ENCODE measurements at regions not wholly inside any gene's neighbourhood (a gene's known extent, or its start where the extent isn't known, plus 50 kb on each side); places are given as distances from the start of the nearest gene placed in this dataset.

DNA sequence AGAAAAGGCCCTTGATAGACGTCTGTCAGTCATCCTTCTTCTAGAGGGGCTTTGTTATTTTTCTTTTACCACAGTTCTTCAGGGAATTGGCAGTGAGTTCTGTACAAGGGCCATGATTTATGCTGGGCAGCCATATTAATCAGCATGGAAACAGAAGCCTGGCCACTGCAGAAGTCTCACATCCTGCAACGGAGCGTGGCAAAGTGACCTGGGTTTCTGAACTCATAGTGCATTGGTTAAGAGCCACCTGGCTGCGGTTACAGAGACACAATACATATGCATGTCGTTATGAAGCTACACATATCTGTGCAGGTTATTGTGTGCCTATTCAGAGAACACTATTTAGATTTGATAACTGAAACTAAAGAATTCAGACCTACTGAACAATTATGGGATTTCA is 419.4 kb upstream of the CELF2 start:
- DNase-seq: no peak

DNA sequence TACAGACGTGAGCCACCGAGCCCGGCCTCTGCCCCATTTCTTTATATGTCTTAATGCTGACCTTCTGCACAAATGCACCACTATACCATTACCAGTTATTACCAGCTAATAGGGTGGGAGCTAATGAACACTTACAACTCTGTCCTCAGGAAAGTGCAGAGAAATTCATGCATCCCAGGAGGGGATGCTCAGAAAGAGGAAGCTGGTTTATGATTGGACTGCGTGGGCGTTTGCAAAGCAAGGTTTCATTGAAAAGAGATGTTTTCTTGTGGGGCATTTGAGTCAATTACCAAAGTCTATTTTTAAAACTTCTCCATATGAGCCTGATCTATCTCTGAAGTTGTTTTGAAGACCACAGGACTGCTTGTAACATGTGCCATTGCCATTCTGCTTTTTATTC is 417.7 kb upstream of the CELF2 start:
- no peak for DNase-seq

DNA sequence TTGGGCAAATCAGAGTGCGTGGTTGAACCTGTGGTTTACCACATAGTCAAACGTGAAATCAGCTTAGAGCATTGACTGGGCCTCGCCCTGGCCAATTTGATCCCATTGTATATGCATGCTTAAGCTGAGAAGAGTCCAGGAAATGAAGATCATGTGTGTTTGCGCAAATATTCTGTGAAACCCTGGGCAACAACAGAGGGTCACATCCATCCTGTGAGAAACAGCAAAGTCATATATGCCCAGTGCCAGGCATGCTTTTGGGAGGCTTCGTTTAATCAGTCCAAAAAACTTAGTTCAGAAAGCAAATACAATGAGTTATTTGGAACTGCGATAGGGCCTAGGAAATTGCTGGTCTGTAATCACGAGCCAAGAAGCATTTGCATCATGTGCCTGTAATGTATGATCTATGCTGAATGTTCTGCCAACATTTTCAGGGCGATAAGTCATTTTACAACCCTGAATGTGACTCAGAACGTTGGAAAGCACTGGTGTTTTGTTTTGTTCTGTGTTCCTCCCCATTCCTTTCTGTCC is 412.1 kb upstream of the CELF2 start:
- DNase-seq: no peak

DNA sequence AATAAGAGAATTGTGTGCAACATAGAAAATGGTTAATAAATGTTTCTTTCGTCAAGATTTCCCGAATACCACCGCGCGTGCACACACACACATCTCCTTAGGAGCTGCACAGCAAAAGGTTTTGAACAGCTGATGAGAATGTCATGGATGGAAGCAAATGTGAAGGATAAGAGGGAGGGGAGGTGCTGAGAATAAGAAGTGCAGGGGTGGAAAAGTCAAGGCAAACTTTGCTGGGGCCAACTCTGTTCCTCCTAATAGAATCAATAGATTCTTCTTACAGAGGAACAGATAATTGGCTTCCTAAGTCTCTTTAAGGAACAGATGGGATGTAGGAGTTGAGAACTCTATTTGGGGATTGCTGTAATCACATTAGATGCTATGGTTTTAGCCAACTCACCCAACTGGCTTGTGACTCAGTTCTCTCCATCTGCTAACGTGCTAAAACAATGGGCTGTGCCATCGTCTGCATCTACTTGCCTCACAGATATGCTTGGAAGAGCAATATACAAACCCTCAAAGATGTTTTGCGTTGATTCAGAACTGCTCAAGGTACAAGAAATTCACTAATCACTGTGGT is 408.2 kb upstream of the CELF2 start:
- peak in 27 of 58 donors; percentile 1 to 71 (median 14) for DNase-seq

DNA sequence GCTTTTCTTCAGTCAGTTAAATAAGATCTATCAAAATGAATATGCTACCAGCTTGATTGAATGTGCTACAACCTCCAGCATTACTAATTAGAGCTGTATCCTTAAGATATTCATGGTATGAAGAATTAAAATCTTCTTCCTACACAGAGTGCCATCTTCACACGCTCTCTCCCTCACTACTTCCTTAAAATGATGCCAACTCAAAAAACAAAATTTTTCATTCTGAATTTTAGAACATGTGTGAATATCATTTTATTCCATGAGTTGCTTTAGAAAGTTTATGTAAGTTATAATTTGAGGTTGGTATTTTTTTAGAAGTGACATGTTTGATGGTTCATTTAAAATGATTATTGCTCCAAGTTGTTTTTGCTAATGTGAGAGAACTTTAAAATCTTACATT is 407.5 kb upstream of the CELF2 start:
- no peak for DNase-seq

DNA sequence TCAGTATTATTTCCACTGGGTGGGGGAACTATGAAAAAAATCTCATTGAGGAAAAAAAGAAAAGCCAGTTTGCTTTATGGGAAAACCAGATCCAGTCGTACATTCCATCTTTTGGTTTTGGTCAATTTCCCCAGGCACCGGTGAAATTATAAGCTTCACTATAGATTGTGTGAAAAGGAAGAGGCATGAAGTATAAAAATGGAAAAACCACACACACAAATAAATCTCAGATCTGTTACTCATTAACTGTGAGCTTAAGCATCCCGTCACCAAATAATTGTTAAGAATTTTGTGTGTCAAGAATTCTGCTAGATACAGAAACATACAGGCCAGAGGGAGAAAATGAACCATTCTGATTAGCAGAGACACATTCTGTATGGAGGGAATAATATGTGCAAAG is 405.5 kb upstream of the CELF2 start:
- no peak for DNase-seq

DNA sequence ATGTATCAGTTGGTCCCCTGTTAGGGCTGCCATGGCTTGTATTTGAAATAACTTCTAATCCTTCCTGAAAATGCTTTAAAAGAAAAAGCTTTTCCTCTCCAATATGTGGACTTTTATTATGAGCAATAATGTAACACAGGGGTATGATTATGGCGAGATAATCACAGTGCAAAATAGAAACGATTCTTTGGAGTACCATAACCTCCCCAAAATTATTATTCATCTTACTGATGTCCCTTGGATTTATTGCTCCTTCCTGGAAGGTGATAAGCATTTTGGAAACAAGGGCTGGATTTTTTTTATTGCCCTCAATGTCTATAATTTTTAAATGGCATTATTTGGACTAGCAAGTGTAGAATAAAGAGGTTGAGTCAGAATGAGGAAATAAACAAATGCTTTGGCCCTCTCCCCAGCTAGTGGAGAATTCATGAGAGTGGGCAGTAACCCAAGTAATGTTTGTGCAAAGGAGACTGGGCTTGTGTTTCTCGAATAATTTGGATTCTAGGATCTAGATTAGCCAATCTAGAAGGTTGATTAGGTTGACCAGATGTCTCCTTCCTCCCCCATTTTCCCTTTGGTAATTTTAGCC is 403.9 kb upstream of the CELF2 start:
- no peak for DNase-seq

DNA sequence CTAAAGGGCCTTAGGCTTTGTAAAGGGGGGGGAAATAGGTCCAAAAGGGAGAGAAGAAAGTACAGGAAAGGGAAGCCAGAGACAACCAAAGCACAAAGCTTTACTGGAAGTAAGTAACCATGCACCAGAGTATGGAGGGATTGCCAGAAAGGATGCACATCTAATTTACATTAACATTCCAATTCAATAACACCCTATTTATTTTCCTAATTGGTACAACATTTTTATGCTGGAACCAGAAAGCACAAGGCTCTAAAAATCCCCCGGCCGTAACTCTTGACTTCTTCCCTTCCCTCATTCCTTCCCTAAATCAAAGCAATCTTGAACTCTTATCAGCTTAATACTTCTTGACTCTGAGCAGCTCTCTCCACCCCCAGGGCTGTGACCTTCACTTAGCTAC is 400.0 kb upstream of the CELF2 start:
- no peak for DNase-seq

DNA sequence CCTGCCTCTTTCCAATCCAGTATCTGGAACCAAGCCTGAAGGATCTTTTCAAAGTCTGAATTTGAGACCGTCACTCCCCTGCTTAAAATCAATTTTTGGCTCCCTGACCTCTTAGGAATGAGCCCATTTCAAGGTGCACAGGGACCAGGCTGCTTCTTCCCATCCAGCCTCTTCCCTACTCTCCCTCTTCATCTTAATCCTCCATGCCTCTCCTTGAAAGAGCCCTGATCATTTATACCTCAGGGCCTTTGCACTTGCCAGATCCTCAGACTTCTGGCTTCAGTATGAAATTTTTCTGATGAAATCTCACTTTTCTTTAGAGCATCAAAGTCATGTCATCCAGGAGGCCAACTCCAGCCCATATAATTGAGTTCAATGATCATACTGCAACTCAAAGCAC is 399.5 kb upstream of the CELF2 start:
- DNase-seq: no peak

DNA sequence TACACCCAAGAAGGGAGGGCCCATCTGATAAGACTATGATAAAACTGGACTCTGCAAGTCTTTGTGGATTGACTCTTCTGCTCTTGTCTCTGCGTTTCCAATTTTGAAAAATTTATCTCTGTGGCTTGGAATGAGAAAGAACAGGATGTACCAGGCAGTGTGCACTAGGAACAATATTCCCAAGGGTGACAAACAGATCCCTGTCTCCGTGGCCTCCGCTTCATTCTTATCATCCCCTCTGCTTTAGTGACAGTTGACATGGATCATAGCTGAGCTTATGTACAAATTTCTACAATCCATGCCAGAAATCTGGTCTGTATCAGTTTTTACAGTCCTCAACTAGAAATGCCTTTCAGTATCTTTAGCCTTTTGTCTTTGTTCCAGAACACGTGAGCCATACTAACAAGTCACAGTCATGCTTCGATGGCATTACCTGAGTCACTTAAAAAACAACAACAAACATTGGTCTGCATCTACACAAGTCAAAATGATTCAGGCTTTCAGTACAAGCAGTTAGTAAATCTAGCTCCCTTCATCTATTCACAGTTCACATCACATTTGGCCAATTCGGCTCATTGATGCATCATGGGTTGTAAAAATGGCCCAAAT is 393.6 kb upstream of the CELF2 start:
- DNase-seq: peak in 1 of 58 donors; percentile 9

DNA sequence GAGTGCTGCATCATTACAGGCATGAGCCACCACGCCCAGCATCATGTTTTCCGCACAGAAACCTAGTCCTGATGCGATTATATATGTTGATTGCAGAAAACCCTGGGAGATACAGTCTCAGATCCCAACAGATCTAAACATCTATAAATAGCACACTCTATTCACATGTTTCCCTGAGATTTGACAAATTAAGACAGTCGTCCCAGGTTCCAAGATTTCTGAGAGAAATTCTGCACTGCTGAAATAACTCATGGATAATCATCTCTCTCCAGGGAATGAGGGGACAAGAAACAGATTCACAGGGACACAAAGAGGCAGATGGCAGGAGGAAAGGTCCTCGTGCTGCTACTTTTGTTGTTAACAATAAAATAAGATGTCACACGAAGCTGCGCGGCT is 393.1 kb upstream of the CELF2 start:
- DNase-seq: no peak

DNA sequence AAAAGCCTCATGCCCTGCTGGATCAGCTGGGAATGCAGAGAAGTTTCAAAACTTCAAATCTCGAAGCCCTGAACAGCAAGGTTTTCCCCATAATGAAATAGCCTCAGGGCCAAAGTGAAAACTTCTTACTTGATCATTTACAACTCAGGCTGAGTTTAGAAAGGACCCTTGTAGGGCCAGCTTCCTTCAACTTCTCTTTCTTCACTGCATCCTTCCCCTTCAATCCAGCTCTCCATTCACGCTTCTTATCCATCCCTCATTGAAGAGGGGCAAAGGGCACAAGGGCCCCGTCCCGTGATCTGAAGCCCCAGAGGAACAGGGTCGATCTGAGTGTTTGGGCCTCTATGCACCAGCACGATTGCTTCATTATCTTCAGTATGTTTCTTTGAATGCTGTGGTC is 392.2 kb upstream of the CELF2 start:
- no peak for DNase-seq

DNA sequence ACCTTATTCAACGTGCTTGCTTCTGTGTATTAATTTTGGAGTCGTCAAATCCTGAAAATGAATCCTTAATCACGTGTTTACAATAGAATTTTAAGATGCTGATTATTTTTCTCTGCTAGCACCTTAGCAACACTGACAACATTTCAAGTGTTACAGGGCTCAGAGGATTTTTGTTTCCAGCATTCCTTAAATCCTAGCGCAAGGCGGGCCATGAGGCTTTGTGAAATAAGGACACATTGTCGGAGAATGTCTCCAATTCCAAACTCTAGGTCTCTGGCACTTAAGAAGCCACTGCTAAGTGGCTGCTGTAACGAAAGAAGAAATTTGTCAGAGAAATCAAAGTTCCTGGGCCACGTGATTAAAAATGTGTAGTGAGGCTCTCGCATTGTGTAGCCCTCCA is 390.9 kb upstream of the CELF2 start:
- no peak for DNase-seq

DNA sequence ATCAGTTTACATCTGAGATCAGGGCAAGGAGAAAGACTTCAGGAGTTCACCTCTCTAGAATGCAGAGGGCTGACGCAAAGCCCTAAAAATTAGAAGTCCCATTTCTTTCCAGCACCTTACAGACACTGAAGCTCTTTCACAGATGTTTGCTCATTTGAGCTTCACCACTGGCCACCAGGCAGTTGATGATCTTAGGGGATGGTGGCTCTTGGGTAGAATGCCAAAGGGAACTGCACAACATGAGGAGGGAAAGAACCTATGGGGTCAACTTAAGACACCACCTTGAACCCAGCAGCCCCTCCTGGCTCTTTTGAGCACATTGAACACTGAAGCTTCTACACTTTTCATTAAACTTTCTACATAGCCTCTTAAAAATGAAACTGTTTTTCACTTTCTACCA is 390.3 kb upstream of the CELF2 start:
- no peak for DNase-seq

DNA sequence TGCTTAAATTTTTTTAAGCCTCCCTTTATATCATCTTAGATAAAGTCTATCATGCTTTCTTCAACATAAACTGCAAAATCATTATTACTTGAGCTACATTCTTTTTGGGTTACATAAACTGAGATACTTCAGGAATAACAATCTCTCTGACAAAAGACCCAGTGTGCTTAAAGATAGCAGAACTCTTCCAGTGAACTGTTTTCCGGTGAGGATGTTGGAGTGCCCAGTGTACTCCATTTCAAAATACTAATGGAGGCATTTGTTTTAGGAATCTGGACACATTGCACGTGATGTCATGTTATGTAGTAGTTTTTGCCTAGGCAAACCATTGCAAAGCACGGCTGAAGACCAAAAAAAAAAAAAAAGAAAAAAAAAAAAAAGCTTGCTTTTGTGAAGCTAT is 388.2 kb upstream of the CELF2 start:
- no peak for DNase-seq

DNA sequence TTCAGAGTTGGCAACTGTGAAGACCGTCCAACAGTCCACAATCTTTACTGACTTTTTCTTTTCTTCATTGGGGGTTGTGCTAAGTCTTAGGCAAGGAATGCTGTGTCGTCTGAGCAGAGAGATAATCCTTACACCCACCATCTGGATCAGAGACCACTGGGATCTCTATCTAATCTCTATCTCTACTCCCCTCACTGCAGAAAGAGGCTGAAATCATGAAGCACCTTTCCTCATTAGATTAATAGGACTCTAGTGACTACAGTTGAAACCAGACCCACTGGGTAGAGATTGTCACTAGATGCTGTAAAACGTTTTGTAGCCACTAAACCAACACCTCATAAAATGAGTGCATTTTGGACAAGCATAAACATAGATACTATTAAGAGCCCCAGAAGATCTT is 387.4 kb upstream of the CELF2 start:
- DNase-seq: no peak

DNA sequence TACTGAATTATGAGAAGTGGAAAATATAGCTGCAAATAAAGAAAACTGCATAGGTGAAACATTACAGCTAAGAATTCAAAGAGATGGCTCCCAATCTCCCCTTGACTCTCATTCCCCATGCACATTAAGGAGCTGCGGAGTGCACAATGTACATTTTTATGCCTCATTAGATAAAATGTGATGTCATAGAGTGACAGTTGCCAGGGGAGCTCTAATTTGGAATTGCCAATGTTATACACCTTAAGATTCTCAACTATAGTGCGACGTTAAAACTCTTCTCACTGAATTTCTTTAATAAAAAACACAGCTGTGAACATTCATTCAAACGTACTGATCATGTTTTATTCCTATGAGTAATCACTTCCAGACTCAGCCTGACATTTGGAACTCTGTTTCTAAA is 386.9 kb upstream of the CELF2 start:
- no peak for DNase-seq

DNA sequence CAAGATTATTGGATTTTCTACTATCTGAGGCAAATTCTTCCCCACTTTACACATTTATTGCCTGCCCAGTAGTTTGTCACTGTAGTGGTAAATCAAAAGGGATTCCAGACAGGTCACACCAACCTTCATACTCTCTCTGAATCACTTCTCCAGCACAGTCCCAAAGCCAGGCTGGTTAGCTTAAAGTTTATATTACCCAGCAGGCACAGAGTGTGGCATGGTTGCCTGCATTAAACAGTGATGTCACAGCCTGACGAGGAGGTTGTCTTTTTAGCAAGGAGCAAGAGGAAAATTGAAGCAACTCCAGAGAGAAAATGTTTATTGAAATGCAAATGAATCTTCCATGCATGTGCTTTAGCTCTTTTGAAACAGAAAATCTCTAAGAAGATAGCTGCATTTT is 375.5 kb upstream of the CELF2 start:
- DNase-seq: no peak

DNA sequence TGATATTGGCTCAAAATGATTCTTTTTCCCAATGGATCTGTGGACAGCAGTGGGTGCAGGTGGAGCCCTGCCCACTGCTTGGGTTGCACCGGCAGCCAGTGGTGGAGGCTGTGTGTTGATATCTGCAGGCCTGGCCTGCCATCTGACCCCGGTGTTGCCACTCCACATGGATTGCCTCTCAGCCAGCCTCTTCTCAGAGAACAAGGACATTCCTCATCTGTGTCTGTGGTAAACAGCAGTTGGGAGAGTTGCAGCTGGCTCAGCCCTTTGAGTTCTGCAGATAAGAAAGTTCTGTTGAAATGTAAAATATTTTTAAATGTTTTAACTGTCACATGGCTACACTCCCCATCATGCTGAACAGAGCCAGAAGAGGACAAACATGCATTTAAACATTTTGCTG is 374.9 kb upstream of the CELF2 start:
- DNase-seq: no peak

DNA sequence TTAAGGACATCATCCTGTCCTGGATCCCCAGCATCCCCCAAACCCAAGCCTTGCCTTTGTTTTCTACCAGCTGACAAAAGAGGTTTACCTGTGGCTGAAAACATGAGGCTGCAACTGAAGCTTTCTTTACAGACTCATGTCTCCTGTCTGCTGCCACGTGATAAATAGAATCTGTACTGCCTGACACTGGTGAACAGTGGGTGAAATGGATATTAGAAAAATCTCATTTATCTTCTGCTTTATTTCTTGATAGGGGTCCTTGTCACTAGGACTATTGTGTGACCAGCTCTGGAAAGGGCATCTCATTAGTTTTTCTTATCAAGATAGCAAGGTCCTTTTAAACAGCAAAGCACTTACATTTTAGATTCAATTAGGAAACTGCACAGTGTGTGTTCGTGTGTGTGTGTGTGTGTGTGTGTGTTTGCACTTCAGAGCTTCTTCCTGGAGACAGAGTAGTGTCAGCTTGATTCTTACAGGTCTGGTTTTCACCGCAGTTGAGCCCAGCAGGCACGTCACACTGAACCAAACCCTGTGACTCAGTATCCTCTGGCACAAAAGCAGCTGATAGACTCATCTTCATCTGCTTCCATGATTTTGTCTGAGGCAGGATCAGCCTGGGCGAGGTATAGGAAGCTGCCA is 373.5 kb upstream of the CELF2 start:
- peak in 15 of 58 donors; percentile 15 to 69 (median 39) for DNase-seq

DNA sequence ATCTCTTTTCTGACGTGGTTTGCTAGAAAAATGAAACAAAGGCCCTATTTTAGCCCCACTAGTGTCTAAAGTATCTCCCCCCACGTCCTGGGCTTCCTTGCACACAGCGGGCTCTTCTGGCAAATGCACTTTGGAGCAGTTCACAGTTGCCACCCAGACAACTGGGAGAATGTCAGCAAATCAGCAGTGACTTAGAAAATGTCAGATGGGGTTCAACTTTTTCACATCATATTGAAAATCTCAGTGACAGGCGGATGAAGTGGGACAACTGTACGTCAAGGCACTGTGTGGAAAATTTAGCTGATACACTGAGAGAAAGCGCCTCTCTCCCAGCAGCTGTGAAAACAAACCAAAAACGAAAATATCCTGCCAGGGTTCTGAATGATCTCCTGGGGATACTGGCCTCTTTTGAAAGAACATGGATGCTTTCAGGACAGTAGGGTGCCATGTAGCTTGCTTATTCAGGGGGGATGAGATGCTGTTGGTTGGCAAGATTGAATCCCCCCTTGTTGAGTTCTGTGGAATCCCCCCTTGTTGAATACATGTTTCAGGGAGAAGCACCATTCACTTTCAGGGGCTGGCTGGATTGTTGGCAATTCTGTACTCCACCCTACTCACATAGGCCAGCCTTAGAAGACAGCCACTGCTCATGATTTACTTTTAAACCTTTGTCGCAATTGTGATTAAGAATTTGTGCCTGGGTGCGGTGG is 372.8 kb upstream of the CELF2 start:
- peak in 7 of 58 donors; percentile 25 to 69 (median 53) for DNase-seq

DNA sequence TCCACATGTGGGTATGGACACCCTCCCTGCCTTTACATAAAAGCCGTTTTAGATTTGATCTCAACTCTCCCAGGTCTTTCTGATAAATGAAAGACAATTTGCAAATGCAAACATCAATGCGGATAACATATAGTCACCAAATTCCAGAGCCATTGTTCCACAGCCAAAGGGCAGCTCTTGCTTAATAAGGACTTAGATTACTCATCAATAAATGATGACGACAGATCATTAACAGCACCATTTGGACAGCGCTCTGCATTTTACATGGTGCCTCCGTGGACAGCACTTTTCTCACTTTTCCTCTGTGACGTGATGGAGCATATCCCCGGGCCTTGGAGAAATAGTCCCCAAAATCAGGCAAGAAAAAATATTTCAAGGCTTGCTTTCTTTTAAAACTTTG is 370.3 kb upstream of the CELF2 start:
- no peak for DNase-seq
